ENCODE measurements at regions not wholly inside any gene's neighbourhood (a gene's known extent, or its start where the extent isn't known, plus 50 kb on each side); places are given as distances from the start of the nearest gene placed in this dataset.

DNA sequence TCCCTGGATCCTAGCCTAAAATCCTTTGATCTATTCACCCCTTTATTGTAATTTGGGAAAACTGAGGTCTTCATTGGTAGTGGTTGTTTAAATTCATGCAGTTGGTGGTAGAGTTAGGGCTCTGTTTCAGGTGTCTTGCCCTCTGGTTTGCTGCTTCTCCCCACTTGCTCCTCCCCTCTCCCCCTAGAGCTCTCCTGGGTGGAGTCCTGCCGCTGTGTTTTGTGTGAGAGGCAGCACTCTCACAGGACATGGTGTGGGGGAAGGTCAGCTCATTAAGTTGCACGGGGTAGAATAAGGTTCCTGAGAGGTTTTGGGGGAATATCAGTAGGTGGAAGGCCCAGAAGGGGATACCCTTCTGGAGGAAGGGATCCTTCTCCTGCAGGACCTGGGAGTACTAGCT is 98.1 kb upstream of the NECTIN1 start:
- TF ChIP-seq POLR2A (IDR thresholded peaks at IDR 0.05; ENCODE audit: low read depth, low read length) (no peak), POLR2AphosphoS5 (IDR thresholded peaks at IDR 0.05; ENCODE audit: low read depth, low read length) (no peak)
